Endodermal cell (in vitro differentiated cells): ENCODE measurements at regions not wholly inside any gene's neighbourhood (a gene's known extent, or its start where the extent isn't known, plus 50 kb on each side); places are given as distances from the start of the nearest gene placed in this dataset.

Experiments
- DNase-seq: peaks from one replicate; pipeline ENCODE4 v3.0.0-alpha.2; 2017
- H3K27ac ChIP-seq: 2 replicates; pipeline ENCODE4 v1.5.1; 2013; ENCODE audit warnings: mild to moderate bottlenecking, low read depth, low read length, moderate library complexity
- H3K27me3 ChIP-seq: 2 replicates; pipeline ENCODE4 v1.6.1; 2013; ENCODE audit warnings: mild to moderate bottlenecking, low read length, moderate library complexity; ENCODE audit not compliant: insufficient read depth, control insufficient read depth, poor library complexity, severe bottlenecking
- H3K36me3 ChIP-seq: 2 replicates; pipeline ENCODE4 v1.7.0; 2013; ENCODE audit warnings: mild to moderate bottlenecking, low read length, moderate library complexity; ENCODE audit not compliant: control insufficient read depth, insufficient read depth
- H3K4me1 ChIP-seq: one replicate; pipeline ENCODE4 v1.7.0; 2013; ENCODE audit warnings: low read length; ENCODE audit not compliant: control insufficient read depth, insufficient read depth
- H3K4me3 ChIP-seq: 2 replicates; pipeline ENCODE4 v1.5.1; 2013; ENCODE audit warnings: mild to moderate bottlenecking, low read length, moderate library complexity
- H3K9ac ChIP-seq: 2 replicates; pipeline ENCODE4 v1.6.1; 2013; ENCODE audit warnings: mild to moderate bottlenecking, low read length, moderate library complexity; ENCODE audit not compliant: poor library complexity, severe bottlenecking; ENCODE audit errors: extremely low read depth
- H3K9me3 ChIP-seq: 2 replicates; pipeline ENCODE4 v1.6.1; 2013; ENCODE audit warnings: mild to moderate bottlenecking, low read length, moderate library complexity; ENCODE audit not compliant: control insufficient read depth
- H3K27ac Mint-ChIP-seq: 2 replicates; pipeline ENCODE4 v1.8.0; 2020; ENCODE audit warnings: mixed read lengths
- H3K27me3 Mint-ChIP-seq: 2 replicates; pipeline ENCODE4 v1.8.0; 2021; ENCODE audit warnings: mild to moderate bottlenecking, mixed read lengths; ENCODE audit not compliant: insufficient read depth
- H3K36me3 Mint-ChIP-seq: 2 replicates; pipeline ENCODE4 v1.8.0; 2020; ENCODE audit warnings: low read depth, mixed read lengths
- H3K4me1 Mint-ChIP-seq: 2 replicates; pipeline ENCODE4 v1.8.0; 2020; ENCODE audit warnings: mixed read lengths
- H3K4me3 Mint-ChIP-seq: 2 replicates; pipeline ENCODE4 v1.8.0; 2020; ENCODE audit warnings: mild to moderate bottlenecking, moderate library complexity, mixed read lengths
- H3K9me3 Mint-ChIP-seq: 2 replicates; pipeline ENCODE4 v1.8.0; 2020; ENCODE audit warnings: mild to moderate bottlenecking, mixed read lengths
- WGBS, 2 experiments: methylation state at CpG; one replicate each; pipeline versions ENCODE4 v1.1.5 to v1.1.7; 2013; ENCODE audit warnings: missing lambda C conversion rate in 2 of 2, mixed read lengths in 1 of 2; ENCODE audit not compliant: insufficient coverage in 1 of 2, insufficient read length in 1 of 2; 5-methylcytosine and 5-hydroxymethylcytosine counted together
- TF ChIP-seq, protein P1 (sequence below): fragments of 200-600 bp; sonication (generic); conservative IDR thresholded peaks from 2 replicates; pipeline ENCODE4 v1.5.0; 2021; ENCODE audit warnings: antibody characterized with exemption, mild to moderate bottlenecking

DNA sequence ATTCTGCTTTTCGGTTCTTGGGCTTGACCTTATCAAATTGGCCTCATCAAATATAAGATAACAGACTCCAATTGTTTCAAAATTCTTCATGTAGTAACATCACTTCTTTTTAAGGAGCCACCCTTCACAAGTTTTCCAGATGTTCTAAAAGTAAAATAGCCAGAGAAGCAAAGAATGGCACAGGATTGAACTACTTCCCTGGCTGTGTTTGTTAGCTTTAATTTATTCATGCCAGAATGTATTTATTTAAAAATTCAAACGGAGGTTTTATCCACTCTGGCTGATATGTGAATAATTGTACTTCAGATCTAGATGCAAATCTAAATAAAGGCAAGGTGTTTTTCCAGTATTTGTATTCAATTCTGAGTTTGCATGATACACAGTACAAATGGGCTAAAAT, 581.3 kb upstream of the TENM3 start:
- Histone ChIP-seq H3K27me3 (no peaks in the 10 kb centered on the region), H3K9me3 (no peaks in the 10 kb centered on the region), H3K4me3 (no peak overlapping the region), H3K4me1 (peaks cover 4% of the 10 kb centered on the region), H3K36me3 (no peaks in the 10 kb centered on the region), H3K27ac (no peak overlapping the region), H3K9ac (no peak overlapping the region)
- no peaks in the 10 kb centered on the region for H3K27me3 Mint-ChIP-seq
- peaks cover 23% of the 10 kb centered on the region for H3K4me1 Mint-ChIP-seq
- TF ChIP-seq, protein P1, sequence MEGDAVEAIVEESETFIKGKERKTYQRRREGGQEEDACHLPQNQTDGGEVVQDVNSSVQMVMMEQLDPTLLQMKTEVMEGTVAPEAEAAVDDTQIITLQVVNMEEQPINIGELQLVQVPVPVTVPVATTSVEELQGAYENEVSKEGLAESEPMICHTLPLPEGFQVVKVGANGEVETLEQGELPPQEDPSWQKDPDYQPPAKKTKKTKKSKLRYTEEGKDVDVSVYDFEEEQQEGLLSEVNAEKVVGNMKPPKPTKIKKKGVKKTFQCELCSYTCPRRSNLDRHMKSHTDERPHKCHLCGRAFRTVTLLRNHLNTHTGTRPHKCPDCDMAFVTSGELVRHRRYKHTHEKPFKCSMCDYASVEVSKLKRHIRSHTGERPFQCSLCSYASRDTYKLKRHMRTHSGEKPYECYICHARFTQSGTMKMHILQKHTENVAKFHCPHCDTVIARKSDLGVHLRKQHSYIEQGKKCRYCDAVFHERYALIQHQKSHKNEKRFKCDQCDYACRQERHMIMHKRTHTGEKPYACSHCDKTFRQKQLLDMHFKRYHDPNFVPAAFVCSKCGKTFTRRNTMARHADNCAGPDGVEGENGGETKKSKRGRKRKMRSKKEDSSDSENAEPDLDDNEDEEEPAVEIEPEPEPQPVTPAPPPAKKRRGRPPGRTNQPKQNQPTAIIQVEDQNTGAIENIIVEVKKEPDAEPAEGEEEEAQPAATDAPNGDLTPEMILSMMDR: no peak
- H3K36me3 Mint-ChIP-seq: no peaks in the 10 kb centered on the region
- no peak for DNase-seq
- WGBS, 2 experiments: 78% methylated on average over 2 of the region's 2 CpGs; no CpG with 5 or more reads in 1 of the 2 experiments
- no peaks in the 10 kb centered on the region for H3K9me3 Mint-ChIP-seq
- H3K27ac Mint-ChIP-seq: no peak overlapping the region
- no peak overlapping the region for H3K4me3 Mint-ChIP-seq

DNA sequence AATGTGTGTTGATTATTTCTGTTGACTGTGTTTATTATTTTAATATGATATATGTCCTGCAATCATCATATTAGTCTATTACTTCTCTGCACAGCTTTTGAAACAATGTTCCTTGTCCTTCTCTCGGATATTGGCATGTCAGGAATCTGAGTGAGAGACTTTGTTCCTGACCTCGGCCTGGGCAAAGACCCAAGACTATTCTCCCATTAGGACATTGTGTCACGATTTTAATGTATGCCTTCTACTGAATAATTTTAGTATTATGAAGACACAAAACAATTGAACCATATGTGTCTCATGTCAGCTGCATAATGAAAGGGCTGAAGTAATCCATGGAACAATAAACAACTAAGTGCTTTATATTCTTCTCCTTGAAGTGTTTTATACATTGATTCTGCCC, 580.8 kb upstream of the TENM3 start:
- Histone ChIP-seq H3K9ac (no peak overlapping the region), H3K4me3 (no peak overlapping the region), H3K9me3 (no peaks in the 10 kb centered on the region), H3K36me3 (no peaks in the 10 kb centered on the region), H3K4me1 (peaks cover 4% of the 10 kb centered on the region), H3K27me3 (no peaks in the 10 kb centered on the region), H3K27ac (peak overlapping the region; percentile 51)
- H3K4me1 Mint-ChIP-seq: peaks cover 23% of the 10 kb centered on the region
- H3K27ac Mint-ChIP-seq: no peak overlapping the region
- H3K4me3 Mint-ChIP-seq: no peak overlapping the region
- DNase-seq: no peak
- no peaks in the 10 kb centered on the region for H3K9me3 Mint-ChIP-seq
- TF ChIP-seq, protein P1: no peak
- H3K36me3 Mint-ChIP-seq: no peaks in the 10 kb centered on the region
- H3K27me3 Mint-ChIP-seq: no peaks in the 10 kb centered on the region
- 60 to 89% methylated on average over 1 to 3 of the region's 3 CpGs for WGBS, 2 experiments

DNA sequence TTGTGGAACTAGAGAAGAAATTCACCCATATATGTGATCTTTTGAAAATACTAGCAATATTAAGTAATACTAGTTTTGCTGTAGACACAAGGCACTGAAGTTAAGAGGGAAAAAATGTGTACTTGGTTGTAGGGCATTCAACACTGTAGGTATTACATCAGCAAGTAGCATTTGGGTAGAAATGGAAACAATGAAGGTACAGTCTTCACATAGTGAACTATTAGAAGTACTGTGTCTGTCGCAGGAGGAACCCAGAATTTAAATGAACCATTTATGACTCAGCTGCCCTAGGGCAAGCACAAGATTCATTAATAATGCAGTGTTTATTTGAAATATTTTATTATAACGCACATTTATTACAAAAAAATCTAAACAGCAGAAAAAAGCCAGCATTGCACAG, 572.7 kb upstream of the TENM3 start:
- no peaks in the 10 kb centered on the region for H3K36me3 Mint-ChIP-seq
- H3K27ac Mint-ChIP-seq: no peak overlapping the region
- Histone ChIP-seq H3K36me3 (no peaks in the 10 kb centered on the region), H3K4me1 (no peaks in the 10 kb centered on the region), H3K4me3 (no peak overlapping the region), H3K27me3 (no peaks in the 10 kb centered on the region), H3K9ac (no peak overlapping the region), H3K9me3 (no peaks in the 10 kb centered on the region), H3K27ac (no peak overlapping the region)
- no peaks in the 10 kb centered on the region for H3K27me3 Mint-ChIP-seq
- H3K9me3 Mint-ChIP-seq: no peaks in the 10 kb centered on the region
- H3K4me1 Mint-ChIP-seq: no peaks in the 10 kb centered on the region
- WGBS, 2 experiments: 78% methylated on average over 2 of the region's 2 CpGs; no CpG with 5 or more reads in 1 of the 2 experiments
- TF ChIP-seq, protein P1: no peak
- no peak overlapping the region for H3K4me3 Mint-ChIP-seq
- no peak for DNase-seq
